Activated CD8-positive, alpha-beta memory T cell treated with anti-CD3 and anti-CD28 coated beads for 24 hours (primary cell): ENCODE measurements at regions not wholly inside any gene's neighbourhood (a gene's known extent, or its start where the extent isn't known, plus 50 kb on each side); places are given as distances from the start of the nearest gene placed in this dataset.
"Not testable (repeated sequence)": the region's sequence is repeated elsewhere in the genome, so short reads cannot be mapped to it uniquely, and the experiment has no call there.

Experiments
- DNase-seq: peaks from one replicate; pipeline ENCODE4 v3.0.0-alpha.2; 2020

- no peak for DNase-seq
Measured at GRCh38 chr1:189158155-189158554, 1319.5 kb downstream of the BRINP3 start.

GRCh38 chr1:189175889-189176288, 1301.8 kb downstream of the BRINP3 start:
- no peak for DNase-seq

- no peak for DNase-seq
Measured at GRCh38 chr1:189180057-189180456, 1297.6 kb downstream of the BRINP3 start.

GRCh38 chr1:189185097-189185496, 1292.6 kb downstream of the BRINP3 start:
- DNase-seq: no peak

DNA sequence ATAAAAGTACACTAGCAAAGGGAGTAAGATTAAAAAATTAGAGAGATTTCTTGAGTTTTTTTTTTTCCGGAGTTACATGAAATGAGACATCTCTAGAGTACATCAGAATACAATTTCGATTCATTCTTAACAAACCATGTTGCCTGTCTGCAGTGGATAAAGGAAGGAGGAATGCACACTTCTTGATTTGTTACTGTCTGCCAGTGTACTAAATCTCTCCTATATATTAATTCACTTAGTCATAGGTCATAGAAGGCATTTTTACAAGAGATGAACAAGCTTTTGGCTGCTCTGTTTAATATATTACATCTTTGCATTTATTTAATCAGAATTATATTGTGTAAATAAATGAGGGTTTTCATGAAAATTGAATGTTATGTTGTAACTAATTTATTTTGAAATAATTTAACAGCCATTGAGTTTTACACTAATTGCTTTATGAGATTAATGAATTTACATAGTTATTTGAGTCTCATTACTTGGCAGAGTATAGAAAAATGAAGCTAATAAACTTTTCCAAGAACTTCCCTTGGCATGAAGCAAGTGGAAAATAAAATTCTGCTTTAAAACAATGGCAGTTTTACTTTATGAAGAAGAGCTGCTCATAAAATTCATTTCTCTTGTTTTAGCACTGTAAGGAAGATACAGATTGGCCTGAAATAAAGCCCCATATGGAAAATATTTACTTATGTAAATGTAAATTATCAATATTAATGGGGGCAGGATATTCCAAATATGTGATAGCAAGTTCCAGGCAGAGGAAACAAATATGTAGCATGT, 1284.7 kb downstream of the BRINP3 start:
- no peak for DNase-seq

- DNase-seq: no peak
Measured at GRCh38 chr1:189205863-189206262, 1271.8 kb downstream of the BRINP3 start.

GRCh38 chr1:189206617-189207016, 1271.0 kb downstream of the BRINP3 start:
- DNase-seq: no peak

- no peak for DNase-seq
Measured at GRCh38 chr1:189211742-189212141, 1265.9 kb downstream of the BRINP3 start.

GRCh38 chr1:189212606-189213005, 1265.1 kb downstream of the BRINP3 start:
- DNase-seq: no peak

DNA sequence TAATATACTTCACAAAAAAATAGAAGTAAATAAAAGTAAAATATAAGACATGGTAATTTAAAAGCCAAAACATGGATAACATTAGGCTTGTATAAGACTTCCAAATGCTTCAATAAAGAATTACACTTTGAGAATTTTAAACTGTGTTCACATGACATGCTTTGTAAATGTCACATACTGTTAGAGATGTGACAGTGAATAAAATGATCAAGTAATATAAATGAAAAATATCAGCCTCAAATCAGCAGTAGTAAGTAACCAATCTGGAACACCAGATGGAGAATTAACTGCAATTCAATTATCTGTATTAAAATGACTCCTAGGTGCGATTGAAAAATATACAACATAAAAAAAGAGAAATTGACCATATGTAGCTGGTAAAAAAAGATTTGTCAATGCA, 1260.8 kb downstream of the BRINP3 start:
- DNase-seq: no peak

GRCh38 chr1:189217646-189218045, 1260.0 kb downstream of the BRINP3 start:
- no peak for DNase-seq

DNA sequence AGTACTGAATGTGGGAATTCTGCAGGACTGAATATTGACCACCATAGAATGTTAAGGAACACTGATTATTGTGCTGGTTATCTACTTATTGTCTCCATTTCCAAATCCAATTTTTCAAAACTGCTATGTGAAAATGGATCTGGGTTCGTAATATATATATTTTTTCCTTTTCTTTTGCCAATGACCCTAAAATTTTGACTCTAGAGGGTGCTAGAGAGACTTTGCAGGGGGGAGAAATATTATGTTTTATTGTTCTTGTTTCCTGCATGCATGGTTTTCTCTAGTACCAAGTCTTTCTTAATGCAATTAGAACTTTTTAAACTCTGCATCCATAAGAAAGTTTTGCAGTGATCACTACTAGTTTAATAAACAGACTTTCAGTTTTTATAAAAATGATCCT, 1256.9 kb downstream of the BRINP3 start:
- no peak for DNase-seq

DNA sequence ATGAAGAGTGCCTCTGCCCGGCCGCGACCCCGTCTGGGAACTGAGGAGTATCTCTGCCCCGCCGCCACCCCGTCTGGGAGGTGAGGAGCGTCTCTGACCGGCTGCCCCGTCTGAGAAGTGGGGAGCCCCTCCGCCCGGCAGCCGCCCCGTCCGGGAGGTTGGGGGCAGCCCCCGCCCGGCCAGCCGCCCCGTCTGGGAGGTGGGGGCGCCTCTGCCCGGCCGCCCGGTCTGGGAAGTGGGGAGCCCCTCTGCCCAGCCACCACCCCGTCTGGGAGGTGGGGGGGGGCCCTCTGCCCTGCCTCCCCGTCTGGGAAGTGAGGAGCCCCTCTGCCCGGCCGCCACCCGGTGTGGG, 1251.9 kb downstream of the BRINP3 start:
- DNase-seq: not testable (repeated sequence)

DNA sequence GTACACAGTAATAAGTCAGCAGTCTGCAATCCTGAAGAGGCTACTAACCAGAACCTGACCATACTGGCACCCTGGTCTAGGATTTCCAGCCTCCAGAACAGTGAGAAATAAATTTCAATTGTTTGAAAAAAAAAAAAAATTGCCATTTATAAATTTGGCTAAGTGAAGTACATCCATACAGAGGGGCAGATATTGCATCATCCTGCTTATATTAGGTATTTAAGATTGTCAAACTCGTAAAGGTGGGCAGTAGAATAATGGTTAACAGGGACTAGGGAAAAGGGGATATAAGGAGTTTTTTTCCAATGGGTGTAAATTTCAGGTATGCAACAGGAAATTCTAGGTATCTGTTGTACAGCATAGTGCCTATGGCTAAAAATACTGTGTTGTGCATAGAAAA, 1250.9 kb downstream of the BRINP3 start:
- no peak for DNase-seq

- DNase-seq: no peak
Measured at GRCh38 chr1:189237008-189237407, 1240.7 kb downstream of the BRINP3 start.

- no peak for DNase-seq
Measured at GRCh38 chr1:189253601-189254350, 1223.9 kb downstream of the BRINP3 start.

GRCh38 chr1:189261128-189261527, 1216.5 kb downstream of the BRINP3 start:
- not testable (repeated sequence) for DNase-seq

DNA sequence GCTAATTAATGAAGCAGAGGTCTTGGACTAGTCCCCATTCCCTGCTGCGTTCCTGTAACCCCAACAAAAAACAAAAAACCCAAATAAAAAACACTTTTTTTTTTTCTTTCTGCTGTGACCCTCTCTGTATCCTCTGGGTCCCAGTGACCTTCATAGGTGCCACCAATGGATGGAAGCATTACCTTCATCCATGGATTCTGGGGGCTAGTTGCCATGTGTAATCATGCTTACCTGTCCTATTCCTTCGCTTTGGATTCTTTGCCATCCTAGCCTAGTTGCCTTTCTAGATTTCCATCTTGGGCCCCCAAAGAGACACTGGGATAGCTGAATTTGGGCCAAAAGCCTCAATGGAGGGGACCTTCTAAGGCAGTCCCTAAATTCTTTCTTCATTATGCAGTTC, 1208.7 kb downstream of the BRINP3 start:
- no peak for DNase-seq

DNA sequence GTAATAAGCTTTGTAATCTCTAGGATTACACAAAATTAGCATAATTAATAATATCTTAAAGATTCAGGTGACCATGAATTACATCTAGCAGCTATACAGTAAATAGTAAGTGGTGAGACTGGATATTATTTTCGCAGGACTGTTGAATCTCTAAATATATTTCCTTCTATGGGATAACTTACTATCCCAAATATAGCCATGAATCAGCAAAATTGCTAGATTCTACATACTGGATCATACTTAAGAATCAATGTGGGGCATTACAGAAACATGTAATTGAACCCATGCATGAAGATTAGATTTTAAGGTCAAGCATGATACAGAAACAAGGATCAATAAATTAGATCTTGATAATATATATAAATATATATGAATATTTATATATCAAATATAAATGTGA, 1203.4 kb downstream of the BRINP3 start:
- DNase-seq: no peak

DNA sequence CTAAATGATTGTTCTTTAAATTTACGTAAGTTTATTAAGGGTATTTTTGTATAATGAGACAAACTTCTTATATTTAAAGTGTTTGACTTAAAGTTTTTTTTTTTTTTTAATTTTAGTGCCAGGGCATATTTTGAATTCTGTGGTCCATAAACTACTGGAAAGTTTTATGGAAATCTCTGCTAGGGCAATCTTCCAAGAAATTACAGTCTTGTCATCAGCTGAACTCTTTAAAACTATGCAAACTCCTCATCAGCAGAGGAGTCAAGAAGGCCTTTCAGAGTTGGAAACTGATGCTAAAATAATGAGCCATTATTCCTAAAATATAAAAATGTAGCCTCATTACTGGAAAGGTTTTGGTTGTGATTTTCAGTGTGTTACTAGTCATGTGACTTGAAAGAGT, 1201.9 kb downstream of the BRINP3 start:
- no peak for DNase-seq

DNA sequence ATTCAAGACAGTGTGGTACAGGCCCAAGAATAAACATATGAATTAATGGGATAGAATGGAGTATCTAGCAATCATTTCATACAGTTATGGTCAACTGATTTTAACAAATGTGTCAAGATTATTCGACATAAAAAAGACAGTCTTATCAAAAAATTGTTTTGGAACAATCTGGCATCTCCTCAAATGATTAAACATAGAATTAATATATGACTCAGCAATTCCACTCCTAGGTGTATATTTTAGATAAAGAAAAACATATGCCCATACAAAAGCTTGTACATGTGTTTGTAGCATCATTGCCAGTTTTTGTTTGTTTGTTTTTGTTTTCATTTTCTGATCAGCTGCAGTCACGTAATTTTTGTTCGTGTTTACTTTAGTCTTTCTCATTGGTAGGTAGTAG, 1188.3 kb downstream of the BRINP3 start:
- DNase-seq: no peak

GRCh38 chr1:189301235-189301634, 1176.4 kb downstream of the BRINP3 start:
- no peak for DNase-seq

DNA sequence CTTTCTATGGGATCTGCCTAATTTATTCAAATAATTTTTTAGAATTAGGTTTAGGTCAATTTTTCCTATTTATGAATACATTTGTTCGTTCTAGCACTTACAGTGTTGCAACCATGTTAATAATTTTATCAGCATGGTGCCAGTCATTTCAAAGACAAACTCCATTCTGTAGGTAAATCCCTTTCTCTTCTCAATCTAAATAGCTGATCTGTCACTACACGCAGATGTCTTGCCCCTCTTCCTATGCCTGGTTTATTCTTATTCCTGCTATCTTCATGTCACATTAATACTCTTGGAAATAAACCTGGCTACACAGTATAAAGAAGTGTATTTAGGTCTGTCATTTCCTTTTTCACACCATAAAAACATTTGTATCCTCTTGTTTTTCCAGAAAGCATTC, 1172.4 kb downstream of the BRINP3 start:
- DNase-seq: no peak

- no peak for DNase-seq
Measured at GRCh38 chr1:189311915-189312314, 1165.7 kb downstream of the BRINP3 start.

GRCh38 chr1:189312499-189312898, 1165.2 kb downstream of the BRINP3 start:
- DNase-seq: no peak
